ENCODE measurements at regions not wholly inside any gene's neighbourhood (a gene's known extent, or its start where the extent isn't known, plus 50 kb on each side); places are given as distances from the start of the nearest gene placed in this dataset.

DNA sequence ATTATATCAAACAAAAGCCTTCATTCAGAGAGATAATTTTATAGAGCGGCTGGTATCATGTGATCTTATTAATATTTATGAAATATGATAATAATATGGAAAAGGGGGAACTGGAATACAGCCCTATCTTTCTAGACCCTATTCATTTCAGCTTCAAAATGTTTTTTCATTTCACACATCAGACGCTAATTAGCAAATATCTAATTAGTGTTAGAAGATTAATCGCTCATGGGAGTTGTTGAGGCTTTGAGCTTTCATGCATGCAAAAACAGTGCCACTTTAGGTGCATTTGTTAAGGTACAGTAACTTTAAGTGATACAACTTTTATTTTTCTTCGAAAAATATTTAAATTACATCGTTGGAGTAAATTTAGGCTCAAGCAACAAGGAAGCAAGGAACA lies 751.7 kb upstream of the WWC1 start:
- Histone ChIP-seq H3K9me3 (ENCODE audit: low read length) (no peaks in the 10 kb centered on the region), H3K79me2 (ENCODE audit: insufficient read depth, low read length) (no peaks in the 10 kb centered on the region), H3K4me2 (ENCODE audit: low read length) (no peak overlapping the region), H3K4me3 (ENCODE audit: low read depth, low read length, poor library complexity, severe bottlenecking) (no peak overlapping the region), H3K36me3 (ENCODE audit: insufficient read depth, low read length) (no peaks in the 10 kb centered on the region), H3K9me2 (ENCODE audit: low read depth, low read length) (no peaks in the 10 kb centered on the region), H3K27me3 (ENCODE audit: insufficient read depth, low read length) (no peaks in the 10 kb centered on the region), H3F3A (ENCODE audit: insufficient read depth, low read length) (no peaks in the 10 kb centered on the region), H4K20me1 (ENCODE audit: insufficient read depth, low read length) (no peaks in the 10 kb centered on the region), H3K27ac (ENCODE audit: low read depth, low read length, poor library complexity, severe bottlenecking) (no peak overlapping the region), H2AFZ (ENCODE audit: low read length) (no peak overlapping the region), H3K9ac (ENCODE audit: low read length) (no peak overlapping the region), H3K4me1 (ENCODE audit: insufficient read depth, low read length, severe bottlenecking) (no peaks in the 10 kb centered on the region)
- TF ChIP-seq CTCF (IDR thresholded peaks at IDR 0.05; ENCODE audit: low read length) (no peak), EZH2 (IDR thresholded peaks at IDR 0.05; ENCODE audit: borderline replicate concordance, low read length) (no peak)

- Histone ChIP-seq H3K9me2 (ENCODE audit: low read depth, low read length) (no peaks in the 10 kb centered on the region), H2AFZ (ENCODE audit: low read length) (no peak overlapping the region), H3K9me3 (ENCODE audit: low read length) (no peaks in the 10 kb centered on the region), H3F3A (ENCODE audit: insufficient read depth, low read length) (no peaks in the 10 kb centered on the region), H3K9ac (ENCODE audit: low read length) (no peak overlapping the region), H3K4me3 (ENCODE audit: low read depth, low read length, poor library complexity, severe bottlenecking) (no peak overlapping the region), H4K20me1 (ENCODE audit: insufficient read depth, low read length) (no peaks in the 10 kb centered on the region), H3K27me3 (ENCODE audit: insufficient read depth, low read length) (no peaks in the 10 kb centered on the region), H3K27ac (ENCODE audit: low read depth, low read length, poor library complexity, severe bottlenecking) (no peak overlapping the region), H3K4me2 (ENCODE audit: low read length) (no peak overlapping the region), H3K36me3 (ENCODE audit: insufficient read depth, low read length) (no peaks in the 10 kb centered on the region), H3K79me2 (ENCODE audit: insufficient read depth, low read length) (no peaks in the 10 kb centered on the region), H3K4me1 (ENCODE audit: insufficient read depth, low read length, severe bottlenecking) (no peaks in the 10 kb centered on the region)
- TF ChIP-seq CTCF (IDR thresholded peaks at IDR 0.05; ENCODE audit: low read length) (no peak), EZH2 (IDR thresholded peaks at IDR 0.05; ENCODE audit: borderline replicate concordance, low read length) (no peak)
These were observed 745.2 kb upstream of the WWC1 start for GRCh38 chr5:167546270-167546669.

DNA sequence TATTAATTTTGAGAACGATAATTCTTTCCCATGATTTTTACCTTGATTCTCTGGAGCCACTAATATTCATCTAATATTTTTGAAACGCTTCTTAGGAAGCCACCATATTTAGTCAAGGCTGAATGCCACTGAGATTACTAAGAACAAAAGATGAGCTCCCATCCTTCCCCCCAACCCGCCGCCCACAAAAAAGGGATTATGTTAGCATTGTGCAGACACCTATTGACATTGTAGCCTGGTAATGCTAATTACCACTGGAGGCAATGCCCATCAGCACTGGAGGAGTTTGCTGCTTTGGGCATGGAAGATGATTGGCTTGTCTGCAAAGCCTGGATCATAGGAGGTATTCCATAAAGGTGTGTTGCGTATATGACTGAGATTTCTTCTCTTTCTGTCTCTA lies 739.1 kb upstream of the WWC1 start:
- H3K9ac ChIP-seq (ENCODE audit: low read length): no peak overlapping the region
- H4K20me1 ChIP-seq (ENCODE audit: insufficient read depth, low read length): no peaks in the 10 kb centered on the region
- no peak overlapping the region for H3K4me3 ChIP-seq (ENCODE audit: low read depth, low read length, poor library complexity, severe bottlenecking)
- H2AFZ ChIP-seq (ENCODE audit: low read length): no peak overlapping the region
- TF ChIP-seq EZH2 (IDR thresholded peaks at IDR 0.05; ENCODE audit: borderline replicate concordance, low read length): no peak
- TF ChIP-seq CTCF (IDR thresholded peaks at IDR 0.05; ENCODE audit: low read length): no peak
- no peaks in the 10 kb centered on the region for H3K79me2 ChIP-seq (ENCODE audit: insufficient read depth, low read length)
- H3K4me1 ChIP-seq (ENCODE audit: insufficient read depth, low read length, severe bottlenecking): no peaks in the 10 kb centered on the region
- no peaks in the 10 kb centered on the region for H3K36me3 ChIP-seq (ENCODE audit: insufficient read depth, low read length)
- no peaks in the 10 kb centered on the region for H3K9me2 ChIP-seq (ENCODE audit: low read depth, low read length)
- no peaks in the 10 kb centered on the region for H3K9me3 ChIP-seq (ENCODE audit: low read length)
- H3K27ac ChIP-seq (ENCODE audit: low read depth, low read length, poor library complexity, severe bottlenecking): no peak overlapping the region
- no peaks in the 10 kb centered on the region for H3K27me3 ChIP-seq (ENCODE audit: insufficient read depth, low read length)
- H3F3A ChIP-seq (ENCODE audit: insufficient read depth, low read length): no peaks in the 10 kb centered on the region
- H3K4me2 ChIP-seq (ENCODE audit: low read length): no peak overlapping the region
